GM18861 (cell line): ENCODE measurements at regions not wholly inside any gene's neighbourhood (a gene's known extent, or its start where the extent isn't known, plus 50 kb on each side); places are given as distances from the start of the nearest gene placed in this dataset.

Experiments used
- ATAC-seq: cut with Tn5 transposase; IDR thresholded peaks from one replicate; pipeline ENCODE4 v1.9.1; 2021; ENCODE audit not compliant: unreplicated experiment

DNA sequence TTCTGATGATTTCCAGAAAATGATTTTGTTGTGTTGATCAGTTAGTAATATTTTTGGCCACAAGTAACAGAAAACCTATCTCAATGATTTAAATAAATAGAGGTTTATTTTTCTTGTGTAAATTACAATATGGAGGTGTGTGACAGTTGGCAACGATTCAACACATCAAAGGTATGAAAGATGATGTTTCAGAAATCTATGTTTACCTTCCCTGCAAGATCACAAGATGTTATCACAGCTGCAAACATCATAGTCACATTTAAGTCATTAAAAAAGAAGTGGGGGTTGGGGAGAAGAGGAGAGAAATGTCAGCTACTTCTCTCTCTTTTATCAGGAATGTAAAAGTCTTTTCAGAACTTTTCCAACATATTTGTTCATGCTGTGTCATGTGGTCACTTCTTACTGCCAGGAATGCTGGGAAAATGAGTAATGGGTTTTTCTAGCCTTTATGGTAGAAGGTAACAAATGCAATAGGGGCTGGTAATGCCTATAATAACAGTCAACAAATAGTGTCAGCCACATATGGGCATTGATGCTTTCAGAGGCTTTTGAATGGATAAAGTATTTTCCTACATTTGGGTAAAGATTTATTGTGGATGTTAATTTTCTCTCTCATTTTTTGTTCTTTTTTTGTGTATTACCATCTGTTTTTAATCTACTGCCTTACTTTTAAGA is 742.7 kb downstream of the TLE1 start:
- no peak for ATAC-seq

- ATAC-seq: no peak
Measured at GRCh38 chr9:80945436-80945835, 743.9 kb downstream of the TLE1 start.

DNA sequence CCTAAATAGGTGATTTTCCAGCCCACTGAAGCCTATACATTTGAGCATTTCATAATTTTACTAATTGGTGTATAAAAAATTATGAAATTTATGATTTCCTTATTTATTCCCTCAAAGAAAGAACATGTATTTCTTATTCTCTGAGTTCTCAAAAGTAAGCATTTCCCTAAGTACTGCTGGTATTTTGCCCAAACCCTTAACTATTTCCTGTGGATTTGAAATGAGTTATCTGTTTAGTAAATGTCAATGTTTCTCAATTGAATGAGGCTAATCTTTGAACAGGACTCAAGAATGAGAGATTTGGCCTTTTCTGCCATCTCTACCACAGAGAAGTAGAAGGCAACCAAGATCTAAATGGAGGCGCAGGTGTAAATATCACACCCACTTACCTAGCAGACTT is 751.7 kb downstream of the TLE1 start:
- no peak for ATAC-seq

GRCh38 chr9:80934095-80934494 is 755.3 kb downstream of the TLE1 start:
- ATAC-seq: no peak

DNA sequence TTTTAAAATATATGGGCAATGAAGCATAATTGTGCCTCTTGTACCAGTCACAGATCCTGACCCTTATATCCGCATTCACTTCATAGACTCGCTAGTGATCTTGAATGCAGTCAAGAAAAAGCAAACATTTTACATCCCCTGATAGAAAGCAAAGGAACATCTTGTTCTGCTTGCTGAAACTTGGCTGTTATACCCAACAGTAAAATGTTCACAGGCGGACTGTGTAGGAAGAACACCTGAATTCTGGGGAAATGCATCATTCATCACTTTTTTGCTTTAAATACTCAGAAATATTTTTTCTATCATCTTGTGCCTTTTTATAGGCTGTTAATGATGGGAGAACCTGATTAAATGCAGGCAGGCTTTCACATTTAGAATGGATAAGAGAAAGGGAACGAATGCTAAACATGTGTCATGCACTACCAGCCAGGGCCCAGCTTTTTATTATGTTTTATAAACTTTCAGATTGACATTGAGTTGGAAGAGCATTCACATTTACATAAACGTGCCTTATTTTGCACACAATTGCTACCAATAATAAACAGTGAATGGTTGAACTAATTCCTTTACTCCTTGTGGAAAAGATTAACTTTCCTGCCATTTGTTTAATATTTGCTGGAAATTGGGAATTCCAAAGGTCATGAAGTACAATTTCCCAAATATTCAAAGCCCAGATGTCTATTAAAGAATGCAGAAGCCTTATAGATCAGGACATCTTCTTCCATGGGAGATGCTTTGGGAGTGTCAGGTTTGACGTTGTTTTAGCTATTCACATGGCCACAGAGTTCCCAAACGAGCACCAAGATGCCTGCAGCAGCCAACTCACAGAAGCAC is 756.2 kb downstream of the TLE1 start:
- no peak for ATAC-seq

GRCh38 chr9:80932181-80932580 is 757.2 kb downstream of the TLE1 start:
- no peak for ATAC-seq

DNA sequence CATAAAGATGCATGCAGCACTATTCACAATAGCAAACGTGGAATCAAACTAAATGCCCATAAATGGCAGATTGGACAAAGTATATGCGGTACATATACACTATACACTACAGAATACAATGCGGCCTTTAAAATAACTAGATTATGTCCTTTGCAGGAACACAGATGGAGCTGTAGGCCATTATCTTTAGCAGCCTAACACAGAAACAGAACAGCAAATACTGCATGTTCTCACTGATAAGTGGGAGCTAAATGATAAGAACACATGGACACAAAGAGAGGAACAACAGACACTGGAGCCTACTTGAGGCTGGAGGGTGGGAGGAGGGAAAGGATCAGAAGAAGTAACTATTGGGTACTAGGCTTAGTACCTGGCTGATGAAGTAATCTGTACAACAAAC is 758.2 kb downstream of the TLE1 start:
- no peak for ATAC-seq

DNA sequence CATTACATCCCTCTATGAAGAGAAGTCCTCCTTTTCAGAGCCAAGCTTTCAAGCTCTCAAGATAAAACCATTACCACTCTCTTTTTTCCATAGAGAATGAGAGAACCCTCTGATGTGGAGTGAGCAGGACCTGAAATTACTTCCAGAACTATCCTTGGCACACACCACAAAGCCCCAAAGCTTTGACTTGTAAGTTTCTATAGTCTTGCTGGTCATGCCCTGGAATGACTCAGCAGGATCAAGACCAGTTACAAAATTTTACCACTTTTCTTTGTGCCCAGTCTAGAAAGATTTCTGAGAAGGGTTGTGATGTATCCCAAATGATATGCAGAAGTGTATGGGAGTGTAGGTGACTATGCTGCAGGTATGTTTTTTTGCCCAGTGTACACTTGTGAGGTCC is 760.6 kb downstream of the TLE1 start:
- ATAC-seq: no peak

DNA sequence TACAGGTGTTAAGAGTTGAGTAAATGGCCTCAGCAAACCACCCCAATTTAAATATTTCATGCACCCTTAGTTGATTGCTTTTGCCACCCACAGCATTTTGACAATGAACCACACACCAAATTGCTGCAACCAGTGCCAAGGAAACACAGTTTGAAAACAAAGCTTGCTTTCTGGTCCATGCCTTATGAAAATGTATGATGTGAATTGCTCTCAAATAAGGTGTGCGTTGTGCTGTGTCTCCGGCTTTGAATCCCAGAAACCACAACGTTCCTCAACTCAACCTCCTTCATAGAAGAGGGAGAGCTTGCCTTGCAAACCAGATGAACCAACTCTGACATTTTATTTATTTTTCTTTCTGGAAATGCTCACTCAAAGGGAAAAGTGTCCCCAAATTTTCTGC is 762.7 kb downstream of the TLE1 start:
- ATAC-seq: no peak

GRCh38 chr9:80922544-80922943 is 766.8 kb downstream of the TLE1 start:
- ATAC-seq: no peak

GRCh38 chr9:80906728-80907127 is 782.6 kb downstream of the TLE1 start:
- ATAC-seq: no peak

GRCh38 chr9:80899208-80899607 is 790.1 kb downstream of the TLE1 start:
- ATAC-seq: no peak

DNA sequence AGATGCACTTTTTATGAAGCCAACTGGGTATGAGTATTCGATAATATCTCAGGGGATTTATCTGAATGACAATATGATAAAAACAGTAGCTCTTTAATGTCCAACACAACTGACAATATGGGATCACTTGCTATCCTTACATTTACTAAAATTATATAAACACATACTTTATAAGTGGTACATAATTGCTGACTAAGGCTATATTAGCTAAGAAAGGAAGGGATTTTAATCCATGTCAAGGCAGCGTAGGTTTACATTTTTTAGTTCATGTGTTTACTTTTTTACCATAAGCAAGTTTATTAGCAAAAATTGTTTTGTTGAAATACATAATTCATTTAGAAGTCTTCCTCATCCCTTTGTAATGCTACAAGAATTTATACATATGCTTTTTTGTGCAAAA is 796.2 kb downstream of the TLE1 start:
- no peak for ATAC-seq

GRCh38 chr9:80892703-80893102 is 796.6 kb downstream of the TLE1 start:
- ATAC-seq: no peak

DNA sequence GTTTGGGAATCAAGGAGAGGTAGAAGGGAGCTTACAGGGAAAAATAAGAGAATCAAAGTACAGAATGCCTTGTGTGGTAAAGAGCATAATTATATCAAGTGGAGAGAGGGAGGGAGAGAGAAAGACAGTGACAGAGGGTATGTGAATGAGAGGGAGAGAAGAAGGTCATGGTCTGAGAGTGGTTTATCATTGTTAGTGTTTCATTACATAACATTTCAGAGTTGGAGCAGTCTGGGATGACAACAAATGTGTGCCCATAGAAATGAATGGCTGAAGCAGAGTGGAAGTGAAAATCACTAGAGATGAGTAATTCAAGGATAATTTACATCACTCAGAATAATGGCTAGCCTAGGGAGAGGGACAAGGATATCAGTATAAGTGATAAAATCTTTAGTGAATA is 799.2 kb downstream of the TLE1 start:
- ATAC-seq: no peak

- ATAC-seq: no peak
Measured at GRCh38 chr9:80885894-80886293, 803.5 kb downstream of the TLE1 start.

GRCh38 chr9:80883826-80884579 is 805.3 kb downstream of the TLE1 start:
- no peak for ATAC-seq

GRCh38 chr9:80883426-80883825 is 805.9 kb downstream of the TLE1 start:
- no peak for ATAC-seq

DNA sequence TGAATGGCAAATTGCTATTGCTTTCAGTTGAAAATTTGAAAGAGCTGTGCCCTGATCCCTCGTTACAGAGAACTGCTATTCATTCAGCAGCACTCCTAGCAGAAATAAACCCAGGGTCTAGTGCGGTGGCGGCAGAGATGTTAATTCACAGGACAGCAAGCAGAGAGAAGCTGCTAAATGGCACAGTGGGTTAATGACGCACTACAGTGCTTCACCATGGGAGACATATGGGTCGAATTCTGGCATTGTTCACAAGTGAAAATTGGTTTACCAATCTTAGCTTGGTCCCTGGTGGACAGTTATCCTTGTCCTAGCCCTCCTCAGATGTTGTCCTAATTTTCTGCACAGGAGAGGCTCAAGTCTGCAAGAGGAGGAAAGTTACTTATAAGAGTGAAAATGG is 807.4 kb downstream of the TLE1 start:
- no peak for ATAC-seq

- no peak for ATAC-seq
Measured at GRCh38 chr9:80881320-80881719, 808.0 kb downstream of the TLE1 start.

- ATAC-seq: no peak
Measured at GRCh38 chr9:80878556-80878955, 810.8 kb downstream of the TLE1 start.

- no peak for ATAC-seq
Measured at GRCh38 chr9:80875947-80876346, 813.4 kb downstream of the TLE1 start.
